ENCODE measurements at regions not wholly inside any gene's neighbourhood (a gene's known extent, or its start where the extent isn't known, plus 50 kb on each side); places are given as distances from the start of the nearest gene placed in this dataset.

GRCh38 chr5:1963358-1963757, 80.6 kb upstream of the IRX4 start:
- TF ChIP-seq CTCF (IDR thresholded peaks at IDR 0.05; ENCODE audit: insufficient read depth, low read depth, low read length) (no peak), EZH2 (IDR thresholded peaks at IDR 0.05; ENCODE audit: insufficient read depth, low read length) (no peak)

Measured in astrocyte (in vitro differentiated cells and primary cell).